GM21526 (cell line): ENCODE measurements at regions not wholly inside any gene's neighbourhood (a gene's known extent, or its start where the extent isn't known, plus 50 kb on each side); places are given as distances from the start of the nearest gene placed in this dataset.

Experiments used
- ATAC-seq: cut with Tn5 transposase; IDR thresholded peaks from one replicate; pipeline ENCODE4 v1.9.1; 2021; ENCODE audit warnings: moderate library complexity; ENCODE audit not compliant: unreplicated experiment, low FRiP score

- ATAC-seq: no peak
Observed at GRCh38 chr11:80109031-80109430, 668.2 kb upstream of the TENM4 start.

GRCh38 chr11:80107415-80107814, 666.6 kb upstream of the TENM4 start:
- ATAC-seq: no peak

GRCh38 chr11:80104191-80104590, 663.4 kb upstream of the TENM4 start:
- no peak for ATAC-seq

GRCh38 chr11:80103142-80103859, 662.5 kb upstream of the TENM4 start:
- ATAC-seq: no peak

GRCh38 chr11:80097146-80097545, 656.3 kb upstream of the TENM4 start:
- no peak for ATAC-seq

GRCh38 chr11:80096736-80097135, 655.9 kb upstream of the TENM4 start:
- no peak for ATAC-seq

GRCh38 chr11:80086496-80087055, 645.7 kb upstream of the TENM4 start:
- ATAC-seq: no peak

GRCh38 chr11:80085563-80085962, 644.7 kb upstream of the TENM4 start:
- ATAC-seq: no peak

GRCh38 chr11:80084608-80085007, 643.8 kb upstream of the TENM4 start:
- ATAC-seq: no peak

GRCh38 chr11:80083531-80083951, 642.7 kb upstream of the TENM4 start:
- ATAC-seq: no peak

GRCh38 chr11:80082406-80082805, 641.6 kb upstream of the TENM4 start:
- no peak for ATAC-seq

- no peak for ATAC-seq
Observed at GRCh38 chr11:80077113-80077512, 636.3 kb upstream of the TENM4 start.

GRCh38 chr11:80074837-80075236, 634.0 kb upstream of the TENM4 start:
- no peak for ATAC-seq

- ATAC-seq: no peak
Observed at GRCh38 chr11:80066291-80066690, 625.5 kb upstream of the TENM4 start.

GRCh38 chr11:80065086-80065485, 624.3 kb upstream of the TENM4 start:
- ATAC-seq: no peak

- ATAC-seq: no peak
Observed at GRCh38 chr11:80061056-80061455, 620.2 kb upstream of the TENM4 start.

GRCh38 chr11:80054582-80055165, 613.8 kb upstream of the TENM4 start:
- no peak for ATAC-seq

- ATAC-seq: no peak
Observed at GRCh38 chr11:80048513-80048912, 607.7 kb upstream of the TENM4 start.

- no peak for ATAC-seq
Observed at GRCh38 chr11:80041136-80042000, 600.5 kb upstream of the TENM4 start.

- ATAC-seq: no peak
Observed at GRCh38 chr11:80034801-80035200, 594.0 kb upstream of the TENM4 start.

- ATAC-seq: no peak
Observed at GRCh38 chr11:80031014-80031600, 590.3 kb upstream of the TENM4 start.
